ENCODE measurements at regions not wholly inside any gene's neighbourhood (a gene's known extent, or its start where the extent isn't known, plus 50 kb on each side); places are given as distances from the start of the nearest gene placed in this dataset.

DNA sequence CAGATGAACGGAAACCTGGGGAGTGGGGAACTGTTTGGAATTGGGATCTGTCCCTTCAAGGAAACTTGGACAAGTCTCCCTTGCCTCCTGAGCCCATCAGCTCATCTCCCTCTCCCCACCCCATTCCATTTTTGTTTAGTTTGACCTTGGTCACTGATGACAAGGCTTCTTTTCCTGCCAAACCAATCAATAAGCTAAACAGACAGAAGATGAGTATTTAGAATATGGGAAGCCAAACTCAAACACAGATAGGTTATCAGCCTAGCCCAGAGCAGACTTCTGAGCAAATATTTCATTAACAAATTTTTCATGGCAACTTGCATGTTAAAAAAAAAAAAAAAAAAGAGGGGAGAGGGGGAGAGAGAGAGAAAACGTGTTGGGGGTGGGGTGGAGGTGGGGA is 337.2 kb upstream of the PROX1 start:
- DNase-seq (ENCODE audit: low spot score) = no peak

DNA sequence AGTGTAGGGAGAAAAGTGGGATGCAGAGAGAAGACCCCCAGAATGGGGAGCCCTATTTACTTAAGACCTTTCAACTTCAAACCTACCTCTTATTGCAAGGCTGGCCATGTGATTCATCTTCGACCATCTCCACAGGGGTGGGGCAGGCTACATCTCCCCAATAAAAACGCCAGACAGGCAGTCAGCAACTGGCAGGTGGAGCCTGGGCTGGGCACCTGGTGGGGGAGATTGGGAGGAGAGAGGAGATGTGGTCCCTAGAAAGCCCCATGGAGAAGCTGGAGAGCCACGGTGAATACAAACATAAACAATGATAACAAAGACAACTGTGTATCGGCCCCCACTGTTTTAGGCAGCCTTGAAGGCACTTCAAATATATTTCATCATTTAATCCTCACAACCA is 336.7 kb upstream of the PROX1 start:
- DNase-seq (ENCODE audit: low spot score) = no peak

DNA sequence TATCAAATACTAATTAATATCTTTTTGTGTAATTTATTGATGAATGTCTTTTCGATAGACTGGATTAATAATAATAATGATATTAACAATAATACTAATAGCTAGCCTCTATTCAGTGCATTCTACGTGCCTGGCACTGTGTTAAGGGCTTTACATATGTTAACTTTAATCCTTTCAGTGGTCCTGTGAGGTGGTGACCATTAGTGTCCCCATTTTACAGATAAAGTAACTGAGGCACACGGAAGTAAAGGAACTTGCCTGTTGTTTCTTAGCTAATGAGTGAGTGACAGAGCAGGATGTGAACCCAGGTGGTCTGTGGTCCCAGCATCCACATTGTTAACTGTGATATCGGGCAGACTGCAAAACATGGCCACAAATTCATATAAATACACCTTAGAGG is 335.7 kb upstream of the PROX1 start:
- DNase-seq (ENCODE audit: low spot score) = no peak

DNA sequence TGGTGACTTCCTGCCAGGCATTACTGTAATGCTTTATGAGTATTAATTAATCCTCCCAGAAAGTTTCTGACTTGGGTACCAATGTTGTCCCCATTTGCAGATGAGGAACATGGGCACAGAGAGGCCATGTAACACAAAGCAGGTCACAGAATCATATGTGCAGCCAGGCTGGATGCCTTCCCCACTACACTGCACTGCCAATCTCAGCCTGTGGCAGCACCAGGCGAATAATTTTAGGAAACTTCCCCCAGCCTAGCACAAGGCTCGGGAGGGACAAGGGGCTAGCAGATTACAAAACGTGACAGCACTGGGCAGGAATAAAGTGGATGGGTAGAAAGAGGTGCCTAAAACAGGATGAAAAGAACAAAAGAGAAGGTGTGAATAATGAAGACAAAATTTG is 331.7 kb upstream of the PROX1 start:
- no peak for DNase-seq (ENCODE audit: low spot score)

DNA sequence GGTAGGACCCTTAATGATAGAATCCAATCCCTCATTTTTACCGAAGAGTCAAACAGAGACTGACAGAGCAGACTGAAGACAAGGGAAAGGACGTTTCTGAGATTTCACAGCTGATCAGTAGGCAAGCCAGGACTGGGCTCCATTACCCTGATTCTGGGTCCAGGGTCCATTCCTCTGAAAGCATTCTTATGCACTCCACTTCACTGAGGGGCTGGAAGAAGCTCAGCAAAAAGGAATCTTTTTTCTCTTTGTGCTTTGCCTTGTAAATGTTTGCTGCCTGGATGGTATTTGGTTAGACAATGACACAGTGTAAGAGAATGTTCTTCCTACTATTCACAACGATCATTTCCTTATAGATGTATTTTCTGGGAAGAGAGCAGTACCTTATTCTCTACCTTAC is 331.3 kb upstream of the PROX1 start:
- no peak for DNase-seq (ENCODE audit: low spot score)

GRCh38 chr1:213657013-213657412 is 330.8 kb upstream of the PROX1 start:
- DNase-seq (ENCODE audit: low spot score) = no peak

DNA sequence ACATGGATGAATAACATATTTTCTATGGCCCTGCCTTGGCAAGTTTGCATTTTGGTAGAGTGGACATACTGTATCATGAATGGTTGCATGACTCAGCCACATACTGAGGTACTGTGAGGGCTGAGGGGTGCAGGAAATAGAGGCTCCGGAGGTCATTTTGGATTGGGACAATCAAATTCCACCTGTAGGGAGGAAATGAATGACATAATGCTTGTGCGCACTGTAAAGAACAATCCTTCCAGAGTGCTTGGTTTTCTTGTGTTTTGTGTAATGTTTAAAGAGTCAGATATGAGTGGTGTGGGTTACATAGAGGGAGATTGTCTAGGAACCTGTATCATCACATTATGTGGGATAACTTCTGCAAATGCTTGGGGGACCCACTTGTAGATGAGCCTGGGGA is 329.9 kb upstream of the PROX1 start:
- no peak for DNase-seq (ENCODE audit: low spot score)

DNA sequence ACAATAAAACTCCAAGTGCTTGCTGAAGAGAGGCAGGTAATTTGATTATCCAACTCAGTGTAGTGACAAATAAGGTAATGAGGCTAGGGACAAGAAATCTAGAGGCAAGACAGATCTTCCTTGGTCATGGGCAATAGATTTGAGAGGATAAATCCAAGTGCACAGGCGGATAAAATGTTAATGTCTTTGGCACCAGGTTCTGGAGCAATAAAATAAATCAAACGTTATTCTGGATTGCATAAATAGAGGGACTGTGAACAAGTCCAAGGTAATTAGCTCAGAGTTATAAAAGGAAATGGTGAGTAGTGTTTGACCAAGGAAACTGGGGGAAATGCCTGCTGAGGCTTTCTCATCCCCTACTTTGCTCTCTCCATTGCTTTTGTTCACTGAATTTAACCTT is 329.3 kb upstream of the PROX1 start:
- DNase-seq (ENCODE audit: low spot score) = no peak

DNA sequence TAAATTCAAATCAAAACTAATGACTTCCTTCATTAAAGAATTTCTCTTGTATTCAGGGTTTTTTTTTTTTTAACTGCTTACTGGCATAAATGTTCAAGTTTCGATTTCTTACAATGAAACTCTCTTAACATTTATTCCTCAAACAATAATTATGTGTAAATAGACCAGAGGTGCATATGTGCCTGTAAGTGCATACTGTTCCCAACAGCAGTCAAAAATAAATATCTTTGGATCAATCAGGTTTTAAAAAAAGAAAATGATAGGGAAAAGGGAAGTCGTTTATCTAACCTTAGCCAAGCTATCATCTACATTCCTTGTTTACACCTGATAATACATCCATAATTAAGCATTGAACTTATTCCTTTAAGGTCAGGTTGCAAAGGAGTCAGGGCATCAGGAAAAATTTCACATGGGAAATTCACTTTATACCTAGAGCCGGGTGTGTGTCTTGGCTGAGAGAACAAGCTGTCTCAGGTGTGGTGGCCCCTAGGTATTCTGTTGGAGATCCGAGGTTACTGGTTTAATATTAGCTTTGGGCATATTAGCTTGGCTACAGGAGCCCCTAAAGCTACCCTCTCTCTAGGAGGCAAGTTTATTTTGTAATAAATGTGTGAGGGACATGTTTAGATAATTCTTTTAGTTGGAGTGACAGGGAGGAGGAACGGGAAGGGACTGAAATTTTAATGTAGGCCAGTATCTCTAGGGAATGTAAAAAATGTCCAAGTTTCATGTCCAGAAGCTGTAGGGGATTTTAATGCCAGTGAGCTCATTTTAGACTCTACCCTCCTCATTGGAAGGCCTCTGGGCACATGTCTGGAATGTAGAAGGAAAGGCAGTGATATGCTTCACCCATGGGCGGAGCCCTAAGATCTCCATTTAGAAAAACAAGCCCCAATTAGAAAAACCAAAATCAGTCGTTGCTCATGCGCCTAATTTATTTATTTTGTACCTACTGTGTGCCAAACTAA is 327.9 kb upstream of the PROX1 start:
- no peak for DNase-seq (ENCODE audit: low spot score)

DNA sequence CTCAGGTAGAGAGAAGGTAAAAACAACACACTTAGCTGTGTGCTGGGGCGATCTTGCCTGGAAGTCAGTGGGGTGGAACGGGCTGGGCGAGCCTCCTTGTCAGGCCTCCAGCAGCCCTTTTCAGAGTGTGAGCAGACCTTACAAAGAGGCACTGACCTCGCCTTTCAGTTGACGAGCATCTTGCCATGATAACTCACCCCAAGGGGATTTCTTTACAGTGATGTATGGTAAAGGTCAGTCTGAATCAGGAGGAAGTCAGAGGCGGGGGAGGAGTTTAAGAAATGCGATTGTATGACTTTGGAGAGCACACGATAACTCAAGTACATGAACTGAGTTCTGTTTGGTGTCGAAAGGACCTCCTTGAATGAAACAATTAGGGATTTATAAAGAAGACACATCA is 326.5 kb upstream of the PROX1 start:
- no peak for DNase-seq (ENCODE audit: low spot score)

GRCh38 chr1:213666113-213666512 is 321.7 kb upstream of the PROX1 start:
- DNase-seq (ENCODE audit: low spot score) = no peak

DNA sequence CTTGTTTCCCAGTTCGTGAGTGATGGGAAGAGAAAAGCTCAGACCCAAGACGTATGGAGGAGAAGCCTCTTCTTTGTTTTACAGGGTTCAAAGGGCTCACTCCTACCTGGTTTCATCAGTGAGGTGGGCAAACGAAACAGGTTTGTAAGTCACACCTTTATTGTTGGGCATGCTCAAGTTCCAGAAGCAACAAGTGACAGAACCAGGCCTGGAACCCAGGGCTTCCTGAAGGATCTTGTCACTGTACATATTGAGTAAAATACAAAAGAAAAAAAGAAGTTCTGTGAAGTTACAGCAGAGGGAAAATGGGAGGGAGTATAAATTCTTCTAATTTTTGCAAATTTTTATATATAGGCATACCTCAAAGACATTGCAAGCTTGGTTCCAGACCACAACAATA is 320.9 kb upstream of the PROX1 start:
- no peak for DNase-seq (ENCODE audit: low spot score)

DNA sequence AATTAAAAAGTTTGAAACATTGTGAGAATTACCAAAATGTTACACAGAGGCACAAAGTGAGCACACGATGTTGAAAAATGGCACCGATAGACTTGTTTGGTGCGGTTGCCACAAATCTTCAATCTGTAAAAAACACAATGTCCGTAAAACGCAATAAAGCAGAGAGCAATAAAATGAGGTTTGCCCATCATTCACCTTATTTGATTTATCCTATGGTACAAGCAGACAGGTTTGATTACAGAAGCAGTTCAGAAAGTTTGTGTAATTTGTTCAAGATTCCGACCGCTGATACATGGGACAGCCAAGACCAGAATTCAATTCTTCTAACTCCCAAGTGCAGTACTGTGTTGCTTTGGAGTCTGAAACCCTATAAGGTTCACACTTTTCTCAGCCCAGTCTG is 318.3 kb upstream of the PROX1 start:
- DNase-seq (ENCODE audit: low spot score) = no peak

DNA sequence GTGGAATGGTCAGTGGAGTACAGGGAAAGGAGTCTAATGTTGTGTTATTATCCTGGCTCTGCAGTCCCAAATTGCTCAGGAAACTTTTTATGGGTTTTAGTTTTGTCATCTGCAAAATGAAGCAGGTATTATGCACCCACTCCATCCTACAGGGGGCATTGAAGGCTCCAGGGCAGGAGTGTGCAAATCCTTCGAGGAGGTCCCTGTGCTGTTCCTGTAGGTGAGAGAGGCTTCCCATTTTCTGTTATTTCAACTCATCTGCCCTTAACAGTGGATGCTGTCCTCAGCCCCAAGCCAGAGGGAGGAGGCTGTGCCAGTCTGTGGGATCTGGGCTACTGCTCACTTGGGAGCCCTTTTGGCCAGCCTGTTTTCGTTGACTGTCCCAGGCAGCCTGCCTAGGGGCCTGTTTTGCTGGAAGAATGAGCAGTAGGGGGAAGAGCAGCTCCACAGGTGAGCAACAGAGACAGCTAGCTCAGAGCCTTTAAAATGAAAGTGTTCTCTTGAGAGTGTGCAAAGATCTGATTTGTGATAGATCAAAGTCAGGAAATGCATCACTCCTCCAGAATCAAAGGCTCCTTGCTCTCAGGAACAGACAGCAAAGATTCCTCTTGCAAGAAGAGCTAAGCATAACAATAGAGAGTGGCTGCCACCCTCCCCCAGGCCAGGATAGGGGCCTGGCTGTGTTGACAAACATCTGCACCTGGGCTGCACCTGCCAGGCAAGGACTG is 317.6 kb upstream of the PROX1 start:
- DNase-seq (ENCODE audit: low spot score) = no peak

DNA sequence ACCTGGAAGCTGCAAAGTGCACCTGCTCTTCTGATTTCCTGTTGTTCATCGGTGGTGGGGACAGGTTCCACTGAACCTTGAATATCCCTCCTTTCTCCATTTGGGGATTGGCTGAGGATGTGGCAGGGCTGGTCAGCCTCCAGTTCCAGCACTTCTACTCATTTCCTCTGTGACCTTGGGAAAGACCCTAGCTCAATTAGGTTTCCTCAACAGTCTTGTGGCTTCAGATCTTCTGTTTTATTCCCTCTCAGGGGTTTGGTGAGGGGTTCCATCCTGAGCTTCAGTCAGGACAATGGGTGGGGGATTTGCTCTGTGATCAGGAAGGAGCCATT is 317.1 kb upstream of the PROX1 start:
- no peak for DNase-seq (ENCODE audit: low spot score)

DNA sequence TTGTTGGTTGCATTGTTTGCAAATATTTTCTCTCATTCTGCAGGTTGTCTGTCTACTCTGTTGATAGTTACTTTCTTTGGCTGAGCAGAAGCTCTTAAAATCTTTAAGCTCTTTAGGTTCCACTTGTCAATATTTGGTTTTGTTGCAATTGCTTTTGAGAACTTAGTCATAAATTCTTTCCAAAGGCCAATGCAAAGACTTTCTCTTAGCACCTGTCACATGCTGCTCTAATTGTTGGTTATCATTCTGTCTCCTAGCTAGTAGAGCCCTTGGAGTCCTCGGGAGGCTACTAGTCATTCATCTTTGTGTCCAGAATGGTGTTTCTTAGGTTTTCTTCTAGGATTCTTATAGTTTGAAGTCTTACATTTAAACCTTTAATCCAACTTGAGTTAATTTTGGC is 312.7 kb upstream of the PROX1 start:
- DNase-seq (ENCODE audit: low spot score) = no peak

DNA sequence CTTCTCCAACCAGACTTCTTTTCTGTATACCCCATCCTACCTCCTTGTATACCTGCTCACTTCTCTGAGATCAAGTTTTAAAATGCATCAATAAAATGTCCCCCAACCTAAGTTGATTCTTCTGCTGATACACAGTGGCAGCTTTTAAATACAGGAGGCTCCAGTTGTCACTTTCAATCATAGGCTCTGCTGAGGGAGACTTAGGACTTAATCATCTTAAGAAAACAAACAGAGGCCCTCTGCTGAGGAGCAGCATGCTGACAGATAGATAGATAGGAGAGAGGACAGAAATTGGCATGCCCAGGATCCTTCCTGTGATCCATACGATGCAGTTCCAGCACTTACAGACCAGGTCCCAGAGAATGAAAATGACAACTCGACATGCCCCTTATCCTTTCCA is 311.0 kb upstream of the PROX1 start:
- DNase-seq (ENCODE audit: low spot score) = no peak

GRCh38 chr1:213678348-213678747 is 309.4 kb upstream of the PROX1 start:
- DNase-seq (ENCODE audit: low spot score) = no peak

DNA sequence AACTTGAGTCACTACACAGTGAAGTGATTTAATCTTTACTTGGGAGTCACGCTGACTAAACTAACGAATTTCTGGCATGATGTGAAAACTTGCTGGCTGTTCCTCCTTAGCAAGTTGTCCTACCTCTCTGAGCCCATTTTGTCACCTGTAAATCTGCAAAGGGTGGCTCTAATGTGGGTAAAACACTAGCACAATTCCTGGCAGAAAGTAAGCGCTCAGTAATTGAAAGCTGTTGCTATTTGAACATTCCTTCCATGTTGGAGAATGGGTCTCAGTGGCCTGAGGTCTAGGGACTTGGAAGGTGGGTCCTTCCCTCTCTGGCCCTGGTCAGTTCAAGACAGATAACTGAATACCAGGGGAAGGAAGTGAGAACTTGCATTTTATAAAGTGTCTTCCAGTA is 309.0 kb upstream of the PROX1 start:
- DNase-seq (ENCODE audit: low spot score) = no peak

GRCh38 chr1:213679153-213679552 is 308.6 kb upstream of the PROX1 start:
- no peak for DNase-seq (ENCODE audit: low spot score)

DNA sequence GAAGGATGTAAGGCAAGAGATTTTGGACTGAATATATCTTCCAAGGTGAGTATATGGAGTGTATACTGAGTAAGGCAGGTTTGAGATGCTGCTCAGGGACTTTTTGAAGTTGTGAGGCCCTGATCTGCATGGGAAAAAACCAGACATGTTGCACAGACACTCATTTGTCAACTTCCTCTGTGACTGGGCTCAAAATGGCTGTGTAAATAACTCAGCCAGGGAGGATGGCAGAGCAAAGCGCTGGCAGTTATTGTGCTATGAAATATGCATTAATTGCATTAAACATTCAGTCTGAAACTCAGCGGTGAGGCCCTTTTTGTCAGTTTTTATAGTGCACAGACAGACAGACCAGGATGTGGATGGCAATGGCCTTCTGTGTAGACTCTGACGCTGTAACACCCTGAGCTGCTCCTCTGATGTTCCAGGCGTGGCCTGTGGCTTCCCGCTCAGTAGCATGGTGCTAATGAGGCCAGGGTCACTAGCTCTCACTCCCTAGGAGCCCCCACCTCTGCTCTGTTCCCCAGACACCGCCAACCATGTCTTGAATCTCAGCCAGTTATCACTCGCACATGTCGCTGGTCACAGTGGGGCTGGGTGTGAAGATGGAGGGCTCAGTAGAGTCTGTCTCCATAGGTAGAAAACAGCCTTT is 307.0 kb upstream of the PROX1 start:
- DNase-seq (ENCODE audit: low spot score) = no peak

DNA sequence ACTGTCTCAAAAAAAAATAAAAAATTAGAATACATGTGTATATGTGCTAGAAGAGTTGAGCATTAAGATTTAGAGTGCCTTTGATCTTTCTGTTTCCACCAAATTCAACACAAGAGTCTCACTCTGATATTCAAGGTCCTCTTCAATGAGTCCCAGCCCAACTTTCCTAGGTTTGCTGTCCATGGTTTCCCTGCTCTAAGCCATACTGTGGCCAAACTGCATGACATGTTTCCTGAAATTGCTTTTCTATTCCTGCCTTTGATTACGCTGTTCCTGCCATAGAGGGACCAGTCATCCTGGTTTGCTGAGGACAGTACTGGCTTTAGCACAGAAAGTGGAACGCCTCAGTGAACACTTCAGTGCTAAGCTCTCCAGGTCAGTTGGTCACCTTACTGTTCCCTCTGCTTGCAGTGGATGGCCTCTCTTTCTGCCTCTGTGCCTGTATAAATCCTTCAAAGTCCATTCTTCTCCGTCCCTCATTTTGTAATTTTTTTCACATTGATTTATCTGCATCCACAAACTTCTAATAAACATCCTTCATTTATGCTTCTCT is 305.9 kb upstream of the PROX1 start:
- no peak for DNase-seq (ENCODE audit: low spot score)

- DNase-seq (ENCODE audit: low spot score) = no peak
Observed at GRCh38 chr1:213683529-213683928, 304.2 kb upstream of the PROX1 start.
